Liver (tissue), 8 donors: ENCODE measurements at regions not wholly inside any gene's neighbourhood (a gene's known extent, or its start where the extent isn't known, plus 50 kb on each side); places are given as distances from the start of the nearest gene placed in this dataset.
"Not testable (repeated sequence)": the region's sequence is repeated elsewhere in the genome, so short reads cannot be mapped to it uniquely, and the experiment has no call there.

Experiments
- DNase-seq: peaks from one replicate; pipeline ENCODE4 v3.0.0-alpha.2; 2017; ENCODE audit warnings: low spot score
- H3K27ac ChIP-seq, 2 donors: one replicate each; pipeline ENCODE4 v1.7.0; 2013; ENCODE audit warnings: inconsistent platforms in 2 of 2, low read length in 2 of 2, control low read depth in 1 of 2, low read depth in 1 of 2, mild to moderate bottlenecking in 1 of 2
- H3K27me3 ChIP-seq, 4 donors: one replicate each; pipeline versions ENCODE4 v1.6.1 to v1.7.0; 2013; ENCODE audit warnings: low read length in 3 of 4, inconsistent platforms in 1 of 4, mild to moderate bottlenecking in 1 of 4, moderate library complexity in 1 of 4; ENCODE audit not compliant: control insufficient read depth in 4 of 4, insufficient read depth in 4 of 4
- H3K36me3 ChIP-seq, 4 donors: one replicate each; pipeline versions ENCODE4 v1.6.1 to v1.7.0; 2013; ENCODE audit warnings: low read length in 3 of 4, mild to moderate bottlenecking in 3 of 4, low read depth in 1 of 4, moderate library complexity in 1 of 4; ENCODE audit not compliant: control insufficient read depth in 4 of 4, insufficient read depth in 3 of 4
- H3K4me1 ChIP-seq, 4 donors: one replicate each; pipeline versions ENCODE4 v1.6.1 to v1.7.0; 2013; ENCODE audit warnings: low read length in 3 of 4, mild to moderate bottlenecking in 3 of 4, moderate library complexity in 1 of 4; ENCODE audit not compliant: control insufficient read depth in 4 of 4, insufficient read depth in 4 of 4
- H3K4me3 ChIP-seq, 3 donors: one replicate each; pipeline versions ENCODE4 v1.6.1 to v1.7.0; 2013; ENCODE audit warnings: low read length in 3 of 3, control low read depth in 1 of 3, low read depth in 1 of 3, mild to moderate bottlenecking in 1 of 3
- H3K9ac ChIP-seq, 2 donors: one replicate each; pipeline ENCODE4 v1.7.0; 2013; ENCODE audit warnings: low read length in 2 of 2, mild to moderate bottlenecking in 2 of 2, moderate library complexity in 2 of 2, control low read depth in 1 of 2, low read depth in 1 of 2
- H3K9me3 ChIP-seq, 4 donors: one replicate each; pipeline versions ENCODE4 v1.6.1 to v1.7.0; 2013; ENCODE audit warnings: low read length in 3 of 4; ENCODE audit not compliant: control insufficient read depth in 4 of 4
- CTCF ChIP-seq: fragments of 150-350 bp; IDR thresholded peaks from 2 replicates; pipeline ENCODE4 v1.5.1; 2017; ENCODE audit warnings: improper control_type of control experiment, low read depth, low read length; ENCODE audit not compliant: missing input control
- GABPA ChIP-seq, 2 donors: IDR thresholded peaks in 1 of 2; conservative IDR thresholded peaks in 1 of 2; 2 replicates each; pipeline ENCODE4 v1.6.1; 2016; ENCODE audit warnings: antibody characterized with exemption in 2 of 2, mild to moderate bottlenecking in 1 of 2, moderate library complexity in 1 of 2
- HNF4A ChIP-seq, 2 donors: conservative IDR thresholded peaks; 2 replicates each; pipeline ENCODE4 v1.6.1; 2016; ENCODE audit warnings: antibody characterized with exemption in 2 of 2, mild to moderate bottlenecking in 2 of 2
- HNF4G ChIP-seq: IDR thresholded peaks from 2 replicates; pipeline ENCODE4 v1.6.1; 2016; ENCODE audit warnings: antibody characterized with exemption
- JUND ChIP-seq, 2 donors: IDR thresholded peaks; 2 replicates each; pipeline ENCODE4 v1.6.1; 2016; ENCODE audit warnings: antibody characterized with exemption in 2 of 2
- MAX ChIP-seq: IDR thresholded peaks from 2 replicates; pipeline ENCODE4 v1.6.1; 2016; ENCODE audit warnings: antibody characterized with exemption
- NR2F2 ChIP-seq: IDR thresholded peaks from 2 replicates; pipeline ENCODE4 v1.6.1; 2016; ENCODE audit warnings: antibody characterized with exemption
- REST ChIP-seq: IDR thresholded peaks from 2 replicates; pipeline ENCODE4 v1.6.1; 2016; ENCODE audit warnings: antibody characterized with exemption, mild to moderate bottlenecking
- SP1 ChIP-seq: IDR thresholded peaks from 2 replicates; pipeline ENCODE4 v1.6.1; 2018; ENCODE audit warnings: antibody characterized with exemption, mild to moderate bottlenecking
- TAF1 ChIP-seq: conservative IDR thresholded peaks from 2 replicates; pipeline ENCODE4 v1.6.1; 2016; ENCODE audit warnings: antibody characterized with exemption, mild to moderate bottlenecking
- YY1 ChIP-seq: IDR thresholded peaks from 2 replicates; pipeline ENCODE4 v1.6.1; 2016; ENCODE audit warnings: antibody characterized with exemption, mild to moderate bottlenecking
- ZBTB33 ChIP-seq: IDR thresholded peaks from 2 replicates; pipeline ENCODE4 v1.6.1; 2016; ENCODE audit warnings: antibody characterized with exemption
- WGBS: extraction: QIAGEN DNeasy Blood & Tissue Kit; methylation state at CpG from one replicate; pipeline ENCODE4 v1.1.7; 2013; 5-methylcytosine and 5-hydroxymethylcytosine counted together
- donor health status: healthy.
- donor health status: healthy.
- donor health status: healthy.
- donor health status: healthy.
- donor health status: healthy.

- DNase-seq: no peak
- TF ChIP-seq HNF4A (conservative IDR thresholded peaks at IDR 0.05) (no peak), ZBTB33 (no peak), GABPA (IDR thresholded peaks at IDR 0.05 in 1 of 2, conservative IDR thresholded peaks at IDR 0.05 in 1 of 2) (no peak), REST (no peak), NR2F2 (no peak), SP1 (no peak), YY1 (no peak)
- Histone ChIP-seq H3K9ac (no peak overlapping the region), H3K27me3 (no peaks in the 10 kb centered on the region), H3K9me3 (no peaks in the 10 kb centered on the region), H3K36me3 (no peaks in the 10 kb centered on the region), H3K4me1 (no peaks in the 10 kb centered on the region), H3K27ac (no peak overlapping the region), H3K4me3 (no peak overlapping the region)
- 75% methylated on average over 11 of the region's 11 CpGs for WGBS
Observed at GRCh38 chr2:88885679-88886416, 194.4 kb downstream of the RPIA start.

GRCh38 chr2:88887466-88887865, 196.0 kb downstream of the RPIA start:
- WGBS: 72% methylated on average over 5 of the region's 5 CpGs
- H3K27me3 ChIP-seq, H3K9ac ChIP-seq, H3K9me3 ChIP-seq, H3K4me3 ChIP-seq, H3K36me3 ChIP-seq, H3K27ac ChIP-seq, DNase-seq, H3K4me1 ChIP-seq: not testable (repeated sequence)

- TF ChIP-seq HNF4G: no peak
- TF ChIP-seq SP1: no peak
- no peak for TF ChIP-seq ZBTB33
- no peak for TF ChIP-seq TAF1
- no peak for TF ChIP-seq MAX
- no peak for TF ChIP-seq CTCF
- TF ChIP-seq NR2F2: no peak
- TF ChIP-seq GABPA (IDR thresholded peaks at IDR 0.05 in 1 of 2, conservative IDR thresholded peaks at IDR 0.05 in 1 of 2): no peak
- TF ChIP-seq JUND (IDR thresholded peaks at IDR 0.05): no peak
- no peak overlapping the region for H3K9ac ChIP-seq
- 86% methylated on average over 1 of the region's 1 CpG for WGBS
Observed at GRCh38 chr2:88892207-88892606, 200.7 kb downstream of the RPIA start.

More at GRCh38 chr2:88892207-88892606, 200.7 kb downstream of the RPIA start:
- H3K27me3 ChIP-seq: peaks cover 0 to 2% (median 0%) of the 10 kb centered on the region in 4 donors
- DNase-seq: no peak
- H3K9me3 ChIP-seq: no peaks in the 10 kb centered on the region
- H3K4me3 ChIP-seq: no peak overlapping the region
- H3K4me1 ChIP-seq: no peaks in the 10 kb centered on the region
- H3K36me3 ChIP-seq: no peaks in the 10 kb centered on the region
- H3K27ac ChIP-seq: no peak overlapping the region
